ENCODE measurements at regions not wholly inside any gene's neighbourhood (a gene's known extent, or its start where the extent isn't known, plus 50 kb on each side); places are given as distances from the start of the nearest gene placed in this dataset.

GRCh38 chr2:18781541-18782280 lies 192.3 kb upstream of the NT5C1B start:
- no peak overlapping the region for H3K4me3 ChIP-seq (ENCODE audit: low read depth, low read length)
- TF ChIP-seq CTCF (IDR thresholded peaks at IDR 0.05; ENCODE audit: insufficient read depth, low read depth, low read length, missing control alignments): no peak
- DNase-seq (ENCODE audit: low read depth): no peak

- no peak for TF ChIP-seq CTCF (IDR thresholded peaks at IDR 0.05; ENCODE audit: insufficient read depth, low read depth, low read length, missing control alignments)
- no peak overlapping the region for H3K4me3 ChIP-seq (ENCODE audit: low read depth, low read length)
- DNase-seq (ENCODE audit: low read depth): no peak
Measured at GRCh38 chr2:18777250-18777812, 188.0 kb upstream of the NT5C1B start.

- no peak overlapping the region for H3K4me3 ChIP-seq (ENCODE audit: low read depth, low read length)
- TF ChIP-seq CTCF (IDR thresholded peaks at IDR 0.05; ENCODE audit: insufficient read depth, low read depth, low read length, missing control alignments): no peak
- DNase-seq (ENCODE audit: low read depth): no peak
Measured at GRCh38 chr2:18771212-18771611, 181.8 kb upstream of the NT5C1B start.

GRCh38 chr2:18763338-18763737 lies 174.0 kb upstream of the NT5C1B start:
- DNase-seq (ENCODE audit: low read depth): no peak
- no peak overlapping the region for H3K4me3 ChIP-seq (ENCODE audit: low read depth, low read length)
- TF ChIP-seq CTCF (IDR thresholded peaks at IDR 0.05; ENCODE audit: insufficient read depth, low read depth, low read length, missing control alignments): no peak

GRCh38 chr2:18762667-18763066 lies 173.3 kb upstream of the NT5C1B start:
- no peak overlapping the region for H3K4me3 ChIP-seq (ENCODE audit: low read depth, low read length)
- no peak for TF ChIP-seq CTCF (IDR thresholded peaks at IDR 0.05; ENCODE audit: insufficient read depth, low read depth, low read length, missing control alignments)
- DNase-seq (ENCODE audit: low read depth): no peak

- no peak overlapping the region for H3K4me3 ChIP-seq (ENCODE audit: low read depth, low read length)
- no peak for DNase-seq (ENCODE audit: low read depth)
- TF ChIP-seq CTCF (IDR thresholded peaks at IDR 0.05; ENCODE audit: insufficient read depth, low read depth, low read length, missing control alignments): no peak
Measured at GRCh38 chr2:18754286-18754685, 164.9 kb upstream of the NT5C1B start.

- DNase-seq (ENCODE audit: low read depth): no peak
- TF ChIP-seq CTCF (IDR thresholded peaks at IDR 0.05; ENCODE audit: insufficient read depth, low read depth, low read length, missing control alignments): no peak
- H3K4me3 ChIP-seq (ENCODE audit: low read depth, low read length): no peak overlapping the region
Measured at GRCh38 chr2:18753722-18754121, 164.4 kb upstream of the NT5C1B start.
